Mesendoderm (in vitro differentiated cells): ENCODE measurements at regions not wholly inside any gene's neighbourhood (a gene's known extent, or its start where the extent isn't known, plus 50 kb on each side); places are given as distances from the start of the nearest gene placed in this dataset.
"Not testable (repeated sequence)": the region's sequence is repeated elsewhere in the genome, so short reads cannot be mapped to it uniquely, and the experiment has no call there.

Experiments
- DNase-seq: peaks from one replicate; pipeline ENCODE4 v3.0.0; 2013
- H2AK5ac ChIP-seq: 2 replicates; pipeline ENCODE4 v1.6.1; 2013; ENCODE audit warnings: low read length, inconsistent platforms
- H2BK120ac ChIP-seq: 2 replicates; pipeline ENCODE4 v1.6.1; 2013; ENCODE audit warnings: low read depth, mild to moderate bottlenecking, low read length, moderate library complexity, mixed read lengths
- H2BK15ac ChIP-seq: replicated peaks from 2 replicates; pipeline ENCODE4 v1.6.1; 2013; ENCODE audit warnings: low read depth, mild to moderate bottlenecking, moderate library complexity
- H2BK5ac ChIP-seq: 2 replicates; pipeline ENCODE4 v1.6.1; 2013; ENCODE audit warnings: low read length, inconsistent platforms
- H3K18ac ChIP-seq: 2 replicates; pipeline ENCODE4 v1.6.1; 2013; ENCODE audit warnings: mild to moderate bottlenecking, low read length, mixed read lengths
- H3K23ac ChIP-seq: one replicate; pipeline ENCODE4 v1.6.1; 2013; ENCODE audit warnings: low read length
- H3K27ac ChIP-seq: 2 replicates; pipeline ENCODE4 v1.5.1; 2013; ENCODE audit warnings: low read depth, mild to moderate bottlenecking, inconsistent platforms, low read length, moderate library complexity
- H3K27me3 ChIP-seq: 2 replicates; pipeline ENCODE4 v1.6.1; 2013; ENCODE audit warnings: low read length, control low read depth, mild to moderate bottlenecking, inconsistent platforms; ENCODE audit not compliant: insufficient read depth, poor library complexity
- H3K36me3 ChIP-seq: 2 replicates; pipeline ENCODE4 v1.6.1; 2013; ENCODE audit warnings: low read length, inconsistent platforms; ENCODE audit not compliant: control insufficient read depth, insufficient read depth
- H3K4ac ChIP-seq: one replicate; pipeline ENCODE4 v1.6.1; 2013; ENCODE audit warnings: low read depth, mild to moderate bottlenecking, low read length, moderate library complexity
- H3K4me1 ChIP-seq: 2 replicates; pipeline ENCODE4 v1.6.1; 2013; ENCODE audit warnings: low read depth, low read length, inconsistent platforms; ENCODE audit not compliant: control insufficient read depth
- H3K4me2 ChIP-seq: 2 replicates; pipeline ENCODE4 v1.6.1; 2013; ENCODE audit warnings: low read length
- H3K4me3 ChIP-seq: 2 replicates; pipeline ENCODE4 v1.5.1; 2013; ENCODE audit warnings: mild to moderate bottlenecking, low read length
- H3K56ac ChIP-seq: one replicate; pipeline ENCODE4 v1.6.1; 2013; ENCODE audit warnings: low read length
- H3K79me1 ChIP-seq: 2 replicates; pipeline ENCODE4 v1.6.1; 2013; ENCODE audit warnings: low read length, inconsistent platforms
- H3K79me2 ChIP-seq: 2 replicates; pipeline ENCODE4 v1.6.1; 2013; ENCODE audit warnings: mild to moderate bottlenecking, low read length; ENCODE audit not compliant: control insufficient read depth, insufficient read depth
- H3K9ac ChIP-seq: 2 replicates; pipeline ENCODE4 v1.6.1; 2013; ENCODE audit warnings: low read length, inconsistent platforms
- H4K5ac ChIP-seq: one replicate; pipeline ENCODE4 v1.6.1; 2013; ENCODE audit warnings: low read length
- H4K8ac ChIP-seq: one replicate; pipeline ENCODE4 v1.6.1; 2013; ENCODE audit warnings: low read depth, mild to moderate bottlenecking, control low read depth, low read length, moderate library complexity
- WGBS: extraction: QIAGEN DNeasy Blood & Tissue Kit; methylation state at CpG from one replicate; pipeline ENCODE4 v1.1.7; 2013; ENCODE audit warnings: low lambda C conversion rate, missing lambda C conversion rate; ENCODE audit not compliant: insufficient coverage; ENCODE audit errors: extremely low coverage; 5-methylcytosine and 5-hydroxymethylcytosine counted together

DNA sequence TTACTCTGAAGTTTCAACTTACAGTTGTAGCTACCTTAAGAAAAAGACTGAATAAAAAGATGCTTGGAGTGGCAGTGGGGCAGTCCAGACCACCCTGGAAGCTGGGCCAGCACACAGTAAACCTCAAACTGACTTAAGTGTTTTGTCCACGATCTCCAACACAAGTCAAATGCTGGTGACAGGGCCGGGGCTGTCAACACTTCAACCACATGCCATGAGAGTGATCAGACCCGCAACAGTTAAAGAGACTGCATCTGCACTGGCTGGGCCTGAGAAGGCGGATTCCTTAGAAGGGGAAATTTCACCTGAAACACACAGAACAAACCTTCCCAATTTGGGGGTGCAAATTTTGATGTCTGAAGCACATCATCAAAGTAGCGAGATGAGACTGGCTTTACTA, 223.5 kb upstream of the CAND1 start:
- Histone ChIP-seq H2AK5ac (no peak overlapping the region), H3K79me1 (peaks cover 1% of the 10 kb centered on the region), H3K27ac (no peak overlapping the region), H3K79me2 (no peaks in the 10 kb centered on the region), H2BK5ac (no peak overlapping the region), H3K4me3 (no peak overlapping the region), H3K4me1 (peaks cover 3% of the 10 kb centered on the region), H3K27me3 (no peaks in the 10 kb centered on the region), H3K4ac (no peak overlapping the region), H3K9ac (no peak overlapping the region), H2BK15ac (no peak overlapping the region), H3K56ac (no peak overlapping the region), H2BK120ac (no peak overlapping the region), H3K36me3 (no peaks in the 10 kb centered on the region), H3K4me2 (no peak overlapping the region), H4K5ac (no peak overlapping the region), H3K18ac (no peak overlapping the region), H3K23ac (no peak overlapping the region), H4K8ac (no peak overlapping the region)
- no CpG with 5 or more reads among the region's 5 CpGs for WGBS
- DNase-seq = no peak

DNA sequence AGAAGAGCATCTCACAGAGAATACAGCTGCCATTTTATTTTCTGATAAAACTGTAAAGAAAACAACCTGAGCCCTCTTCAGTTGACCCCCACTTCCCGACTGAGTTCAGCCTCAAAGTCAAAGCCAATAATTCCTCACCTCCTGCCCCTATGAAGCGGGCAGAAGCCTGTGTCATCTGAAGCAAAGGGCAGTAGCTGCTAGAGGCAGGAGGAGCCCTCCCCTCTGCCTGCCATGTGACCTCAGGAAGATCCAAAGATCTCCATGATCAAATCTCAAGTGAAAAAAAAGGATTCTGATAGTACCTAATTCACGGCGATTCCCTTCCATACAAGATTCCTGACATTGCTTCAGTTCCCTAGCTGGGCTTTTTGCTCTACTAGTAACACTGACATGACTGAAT, 223.1 kb upstream of the CAND1 start:
- no peak overlapping the region for H3K4me3 ChIP-seq
- H3K79me2 ChIP-seq = no peaks in the 10 kb centered on the region
- H2BK120ac ChIP-seq = no peak overlapping the region
- no peak overlapping the region for H3K4ac ChIP-seq
- H2BK15ac ChIP-seq = no peak overlapping the region
- H3K36me3 ChIP-seq = no peaks in the 10 kb centered on the region
- H3K4me1 ChIP-seq = peaks cover 3% of the 10 kb centered on the region
- no peak for DNase-seq
- H3K27me3 ChIP-seq = no peaks in the 10 kb centered on the region
- no peak overlapping the region for H3K18ac ChIP-seq
- H3K27ac ChIP-seq = no peak overlapping the region
- H3K56ac ChIP-seq = no peak overlapping the region
- no peak overlapping the region for H3K9ac ChIP-seq
- no peak overlapping the region for H2BK5ac ChIP-seq
- peaks cover 1% of the 10 kb centered on the region for H3K79me1 ChIP-seq
- no peak overlapping the region for H2AK5ac ChIP-seq
- H4K8ac ChIP-seq = no peak overlapping the region
- no peak overlapping the region for H3K23ac ChIP-seq
- no peak overlapping the region for H4K5ac ChIP-seq
- WGBS = no CpG with 5 or more reads among the region's 4 CpGs
- no peak overlapping the region for H3K4me2 ChIP-seq

DNA sequence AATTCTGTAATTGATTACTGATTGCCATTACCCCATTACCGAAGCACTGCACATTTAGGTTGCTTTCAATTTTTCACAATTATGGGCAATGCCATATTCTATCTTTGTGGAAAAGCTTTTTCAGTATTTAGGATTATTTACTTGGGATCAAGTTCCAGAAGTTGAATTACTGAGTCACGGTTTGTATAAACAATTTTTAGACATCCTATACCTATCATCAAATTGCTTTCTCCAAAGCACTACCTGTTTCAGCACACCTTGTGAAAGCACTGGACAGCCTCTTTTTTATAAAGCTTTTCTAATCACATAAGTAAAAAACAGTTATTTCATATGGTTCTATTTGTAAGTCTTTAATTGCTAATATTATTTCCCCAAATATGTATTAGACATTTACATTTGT, 221.5 kb upstream of the CAND1 start:
- WGBS = no CpG with 5 or more reads among the region's 2 CpGs
- no peak overlapping the region for H2BK120ac ChIP-seq
- no peak overlapping the region for H2BK5ac ChIP-seq
- H3K4me1 ChIP-seq = peaks cover 3% of the 10 kb centered on the region
- H3K18ac ChIP-seq = no peak overlapping the region
- no peaks in the 10 kb centered on the region for H3K27me3 ChIP-seq
- H4K5ac ChIP-seq = no peak overlapping the region
- H2AK5ac ChIP-seq = no peak overlapping the region
- no peaks in the 10 kb centered on the region for H3K79me2 ChIP-seq
- no peak overlapping the region for H3K4me2 ChIP-seq
- no peak for DNase-seq
- H3K27ac ChIP-seq = no peak overlapping the region
- H3K9ac ChIP-seq = no peak overlapping the region
- no peak overlapping the region for H3K4me3 ChIP-seq
- H3K23ac ChIP-seq = no peak overlapping the region
- no peak overlapping the region for H2BK15ac ChIP-seq
- H3K36me3 ChIP-seq = no peaks in the 10 kb centered on the region
- H3K79me1 ChIP-seq = peaks cover 1% of the 10 kb centered on the region
- H3K56ac ChIP-seq = no peak overlapping the region
- no peak overlapping the region for H3K4ac ChIP-seq
- no peak overlapping the region for H4K8ac ChIP-seq

DNA sequence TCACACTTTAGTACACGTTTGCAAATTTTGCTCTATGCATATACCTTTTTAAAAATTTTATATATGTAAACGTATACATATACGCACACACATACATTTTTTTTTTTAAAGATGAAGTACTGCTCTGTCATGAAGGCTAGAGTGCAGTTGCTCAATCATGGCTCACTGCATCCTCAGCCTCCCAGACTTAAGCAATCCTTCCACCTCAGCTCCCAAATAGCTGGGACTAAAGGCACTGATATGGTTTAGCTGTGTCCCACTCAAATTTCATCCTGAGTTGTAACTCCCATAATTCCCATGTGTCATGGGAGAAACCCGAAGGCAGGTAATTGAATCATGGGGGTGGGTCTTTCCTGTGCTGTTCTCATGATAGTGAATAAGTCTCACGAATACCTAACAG, 220.8 kb upstream of the CAND1 start:
- no peak overlapping the region for H3K27ac ChIP-seq
- no peak overlapping the region for H3K4ac ChIP-seq
- no peak overlapping the region for H4K8ac ChIP-seq
- H3K27me3 ChIP-seq = no peaks in the 10 kb centered on the region
- H3K23ac ChIP-seq = no peak overlapping the region
- no peak for DNase-seq
- no peak overlapping the region for H2BK120ac ChIP-seq
- H2BK5ac ChIP-seq = no peak overlapping the region
- H3K79me1 ChIP-seq = peaks cover 1% of the 10 kb centered on the region
- H3K18ac ChIP-seq = no peak overlapping the region
- H3K79me2 ChIP-seq = no peaks in the 10 kb centered on the region
- no peaks in the 10 kb centered on the region for H3K36me3 ChIP-seq
- H3K4me3 ChIP-seq = no peak overlapping the region
- H4K5ac ChIP-seq = no peak overlapping the region
- WGBS = no CpG with 5 or more reads among the region's 5 CpGs
- H3K9ac ChIP-seq = no peak overlapping the region
- H2BK15ac ChIP-seq = no peak overlapping the region
- no peak overlapping the region for H2AK5ac ChIP-seq
- H3K56ac ChIP-seq = no peak overlapping the region
- H3K4me1 ChIP-seq = peaks cover 1% of the 10 kb centered on the region
- H3K4me2 ChIP-seq = no peak overlapping the region

DNA sequence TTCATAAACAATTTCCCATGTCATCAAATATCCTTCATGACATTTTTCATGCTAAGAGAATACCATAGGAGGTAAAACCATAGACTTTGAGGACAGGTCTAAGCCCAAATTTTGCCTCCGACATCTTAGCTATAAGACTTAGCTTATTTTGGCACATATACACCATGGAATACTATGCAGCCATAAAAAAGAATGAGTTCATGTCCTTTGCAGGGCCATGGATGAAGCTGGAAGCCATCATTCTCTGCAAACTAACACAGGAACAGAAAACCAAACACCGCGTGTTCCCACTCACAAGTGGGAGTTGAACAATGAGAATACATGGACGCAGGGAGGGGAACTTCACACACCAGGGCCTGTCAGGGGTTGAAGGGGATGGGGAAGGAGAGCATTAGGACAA, 220.0 kb upstream of the CAND1 start:
- WGBS = no CpG with 5 or more reads among the region's 4 CpGs
- not testable (repeated sequence) for H3K18ac ChIP-seq, H3K4me3 ChIP-seq, DNase-seq, H3K27me3 ChIP-seq, H2BK5ac ChIP-seq, H3K79me2 ChIP-seq, H3K56ac ChIP-seq, H3K4me1 ChIP-seq, H3K4ac ChIP-seq, H3K23ac ChIP-seq, H3K4me2 ChIP-seq, H3K36me3 ChIP-seq, H2BK120ac ChIP-seq, H4K8ac ChIP-seq, H3K79me1 ChIP-seq, H2AK5ac ChIP-seq, H3K27ac ChIP-seq, H4K5ac ChIP-seq, H2BK15ac ChIP-seq, H3K9ac ChIP-seq

DNA sequence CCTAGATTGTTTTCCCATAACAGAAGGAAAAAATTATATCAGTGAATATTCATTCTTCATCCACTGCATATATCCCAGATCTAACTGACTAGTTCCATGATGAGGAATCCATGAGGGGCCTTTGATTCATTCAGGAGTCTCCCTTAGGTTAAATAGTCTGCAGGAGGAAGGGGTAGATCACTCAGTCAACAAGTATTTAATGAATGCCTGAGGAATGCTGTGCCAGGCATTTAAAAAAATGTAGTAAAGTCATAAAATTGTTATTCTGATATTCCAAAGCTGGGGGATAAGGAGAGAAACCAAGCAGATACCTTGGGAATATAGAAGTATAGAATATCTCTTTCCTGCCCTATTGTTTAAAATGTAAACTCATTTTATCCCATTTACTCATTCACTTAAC, 216.2 kb upstream of the CAND1 start:
- Histone ChIP-seq H3K9ac (no peak overlapping the region), H3K79me1 (no peaks in the 10 kb centered on the region), H3K4ac (no peak overlapping the region), H3K27me3 (no peaks in the 10 kb centered on the region), H3K4me2 (no peak overlapping the region), H3K4me3 (no peak overlapping the region), H3K23ac (no peak overlapping the region), H3K27ac (no peak overlapping the region), H3K18ac (no peak overlapping the region), H2BK5ac (no peak overlapping the region), H4K5ac (no peak overlapping the region), H2BK120ac (no peak overlapping the region), H4K8ac (no peak overlapping the region), H3K4me1 (no peaks in the 10 kb centered on the region), H3K56ac (no peak overlapping the region), H2BK15ac (no peak overlapping the region), H3K36me3 (no peaks in the 10 kb centered on the region), H2AK5ac (no peak overlapping the region), H3K79me2 (no peaks in the 10 kb centered on the region)
- peak; percentile 63 for DNase-seq
